ENCODE measurements at regions not wholly inside any gene's neighbourhood (a gene's known extent, or its start where the extent isn't known, plus 50 kb on each side); places are given as distances from the start of the nearest gene placed in this dataset.
"Not testable (repeated sequence)": the region's sequence is repeated elsewhere in the genome, so short reads cannot be mapped to it uniquely, and the experiment has no call there.

- DNase-seq (ENCODE audit: low read depth, low spot score), result no peak
- H3K4me3 ChIP-seq (ENCODE audit: low read length), result no peak overlapping the region
Observed at GRCh38 chr5:91315701-91316100, 67.4 kb downstream of the ARRDC3 start.

- peak; percentile 97 for DNase-seq (ENCODE audit: low read depth, low spot score)
- H3K4me3 ChIP-seq (ENCODE audit: low read length), result peak overlapping the region; percentile 48
Observed at GRCh38 chr5:91313757-91314673, 69.1 kb downstream of the ARRDC3 start.

- no peak overlapping the region for H3K4me3 ChIP-seq (ENCODE audit: low read length)
- DNase-seq (ENCODE audit: low read depth, low spot score), result no peak
Observed at GRCh38 chr5:91312698-91313097, 70.4 kb downstream of the ARRDC3 start.

GRCh38 chr5:91311697-91312501, 71.2 kb downstream of the ARRDC3 start:
- H3K4me3 ChIP-seq (ENCODE audit: low read length), result peak overlapping the region; percentile 9; the same call in 1 of the 2 replicates
- DNase-seq (ENCODE audit: low read depth, low spot score), result peak; percentile 82

- H3K4me3 ChIP-seq (ENCODE audit: low read length), result no peak overlapping the region; the same call in 1 of the 2 replicates
- peak; percentile 20 for DNase-seq (ENCODE audit: low read depth, low spot score)
Observed at GRCh38 chr5:91311168-91311696, 71.9 kb downstream of the ARRDC3 start.

- DNase-seq (ENCODE audit: low read depth, low spot score), result not testable (repeated sequence)
Observed at GRCh38 chr5:91308157-91308556, 75.0 kb downstream of the ARRDC3 start.

GRCh38 chr5:91307048-91307447, 76.1 kb downstream of the ARRDC3 start:
- no peak overlapping the region for H3K4me3 ChIP-seq (ENCODE audit: low read length)
- no peak for DNase-seq (ENCODE audit: low read depth, low spot score)

More at GRCh38 chr5:91308157-91308556, 75.0 kb downstream of the ARRDC3 start:
- not testable (repeated sequence) for H3K4me3 ChIP-seq (ENCODE audit: low read length)

- H3K4me3 ChIP-seq (ENCODE audit: low read length), result no peak overlapping the region
- no peak for DNase-seq (ENCODE audit: low read depth, low spot score)
Observed at GRCh38 chr5:91306497-91306896, 76.6 kb downstream of the ARRDC3 start.

GRCh38 chr5:91305640-91306039, 77.5 kb downstream of the ARRDC3 start:
- DNase-seq (ENCODE audit: low read depth, low spot score), result no peak
- no peak overlapping the region for H3K4me3 ChIP-seq (ENCODE audit: low read length)

GRCh38 chr5:91304015-91304414, 79.1 kb downstream of the ARRDC3 start:
- DNase-seq (ENCODE audit: low read depth, low spot score); H3K4me3 ChIP-seq (ENCODE audit: low read length): not testable (repeated sequence)

- no peak for DNase-seq (ENCODE audit: low read depth, low spot score)
- no peak overlapping the region for H3K4me3 ChIP-seq (ENCODE audit: low read length)
Observed at GRCh38 chr5:91302958-91303357, 80.2 kb downstream of the ARRDC3 start.

GRCh38 chr5:91302305-91302704, 80.8 kb downstream of the ARRDC3 start:
- DNase-seq (ENCODE audit: low read depth, low spot score), result no peak
- no peak overlapping the region for H3K4me3 ChIP-seq (ENCODE audit: low read length)

- no peak for DNase-seq (ENCODE audit: low read depth, low spot score)
- no peak overlapping the region for H3K4me3 ChIP-seq (ENCODE audit: low read length)
Observed at GRCh38 chr5:91301106-91301846, 81.8 kb downstream of the ARRDC3 start.

- H3K4me3 ChIP-seq (ENCODE audit: low read length), result no peak overlapping the region
- DNase-seq (ENCODE audit: low read depth, low spot score), result no peak
Observed at GRCh38 chr5:91297994-91298393, 85.1 kb downstream of the ARRDC3 start.

GRCh38 chr5:91296674-91297143, 86.4 kb downstream of the ARRDC3 start:
- H3K4me3 ChIP-seq (ENCODE audit: low read length), result no peak overlapping the region
- DNase-seq (ENCODE audit: low read depth, low spot score), result no peak

GRCh38 chr5:91296102-91296501, 87.0 kb downstream of the ARRDC3 start:
- H3K4me3 ChIP-seq (ENCODE audit: low read length); DNase-seq (ENCODE audit: low read depth, low spot score): not testable (repeated sequence)

GRCh38 chr5:91293131-91293530, 90.0 kb downstream of the ARRDC3 start:
- no peak overlapping the region for H3K4me3 ChIP-seq (ENCODE audit: low read length)
- peak; percentile 63 for DNase-seq (ENCODE audit: low read depth, low spot score)

- no peak overlapping the region for H3K4me3 ChIP-seq (ENCODE audit: low read length)
- DNase-seq (ENCODE audit: low read depth, low spot score), result no peak
Observed at GRCh38 chr5:91291628-91292569, 91.2 kb downstream of the ARRDC3 start.

Measured in Jurkat, Clone E6-1 (cell line).